Inferior parietal cortex (tissue), 1 donor: ENCODE measurements at regions not wholly inside any gene's neighbourhood (a gene's known extent, or its start where the extent isn't known, plus 50 kb on each side); places are given as distances from the start of the nearest gene placed in this dataset.

Experiments used
- DNase-seq: peaks from one replicate; pipeline ENCODE4 v3.0.0-alpha.2; 2016; ENCODE audit errors: extremely low spot score

DNA sequence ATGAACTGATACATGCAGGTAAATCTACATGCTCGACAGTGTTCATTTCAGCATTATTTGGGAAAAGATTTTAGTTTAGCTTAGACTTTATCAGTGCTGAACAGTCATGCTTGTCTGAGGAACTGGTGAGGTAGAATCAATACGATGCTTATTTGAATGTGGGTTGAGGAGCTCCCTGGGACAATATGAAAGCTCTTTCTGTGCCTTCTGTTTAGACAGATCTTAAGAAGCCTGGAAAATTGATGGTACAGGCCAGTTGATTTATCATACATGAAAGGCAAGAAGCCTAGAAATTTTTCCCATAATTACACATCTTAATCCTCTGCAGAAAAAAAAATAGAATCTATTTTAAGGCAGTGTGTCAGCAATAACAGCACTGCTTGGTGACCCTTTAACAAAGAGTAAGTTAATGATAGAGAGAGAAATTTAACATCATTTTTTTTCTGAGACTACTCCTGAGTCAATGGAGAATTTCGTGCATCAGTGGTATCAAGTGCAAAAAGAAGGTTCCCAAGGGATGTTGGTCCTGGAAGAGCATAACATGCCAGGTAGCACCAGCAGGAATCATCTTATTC is 252.2 kb upstream of the CDH20 start:
- no peak for DNase-seq

DNA sequence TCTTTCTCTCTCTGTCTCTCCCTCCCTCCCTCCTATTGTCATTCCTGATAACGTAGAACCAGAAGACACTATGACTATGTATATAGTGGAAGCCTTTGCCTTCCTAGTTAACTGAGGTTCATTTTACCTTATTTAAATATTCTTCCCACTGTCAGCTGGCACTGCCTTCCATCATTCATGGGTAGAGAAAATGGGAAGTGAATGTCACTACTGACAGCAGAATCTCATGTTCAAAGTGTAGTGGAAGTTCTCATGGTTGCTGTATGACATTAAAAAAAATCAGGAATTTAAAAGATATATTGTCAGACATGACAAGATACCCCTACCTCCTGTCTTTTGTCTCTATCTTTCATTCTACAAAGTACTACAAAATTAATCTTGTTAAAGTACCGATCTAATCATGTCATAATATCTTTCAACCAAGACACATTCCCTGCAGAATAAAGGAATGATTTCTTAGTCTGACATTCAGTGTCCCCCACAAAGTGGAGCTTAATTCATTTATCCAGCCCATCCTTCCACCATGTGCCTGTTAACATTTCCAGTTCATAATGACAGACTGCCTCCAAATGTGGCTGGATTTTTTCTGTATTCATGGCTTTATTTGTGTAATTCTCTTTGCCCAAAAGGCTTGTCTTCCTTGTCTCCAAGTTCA is 250.1 kb upstream of the CDH20 start:
- no peak for DNase-seq

DNA sequence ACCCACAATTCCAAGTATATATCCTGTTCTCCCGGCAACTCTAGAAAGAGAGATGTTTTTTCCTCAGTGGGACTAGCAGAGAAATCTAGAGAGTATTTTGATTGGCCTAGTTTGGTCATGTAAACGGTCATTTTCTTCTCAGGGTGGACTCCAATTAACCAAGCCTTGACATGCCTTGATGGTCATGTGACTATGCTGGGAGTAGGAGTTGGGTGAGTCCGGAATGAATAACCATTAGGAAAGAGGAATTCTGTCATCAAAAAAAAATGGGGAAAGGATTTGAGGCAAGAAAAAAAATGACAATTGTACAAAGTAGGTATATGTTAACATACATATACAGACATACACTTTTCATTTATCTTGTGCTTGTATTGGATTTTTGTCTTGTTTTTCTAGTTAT is 248.2 kb upstream of the CDH20 start:
- DNase-seq = no peak

DNA sequence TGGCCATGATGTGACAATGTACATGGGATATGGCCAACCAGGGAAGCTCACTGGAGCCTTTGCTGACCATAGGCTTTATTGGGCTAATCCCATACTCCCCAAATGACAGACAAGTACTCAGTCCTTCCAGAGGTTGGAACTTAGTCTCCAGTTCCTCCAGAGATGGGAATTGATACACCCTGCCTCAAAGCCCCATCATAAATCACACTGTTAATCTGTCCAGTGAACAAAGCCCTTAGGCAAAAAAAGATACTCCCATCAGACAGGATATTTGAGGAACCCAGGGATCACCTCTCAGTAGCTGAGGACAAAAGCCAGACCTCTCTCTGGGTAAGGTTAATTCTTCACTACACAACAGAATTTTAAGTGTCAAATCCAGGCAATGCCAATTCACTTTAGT is 247.5 kb upstream of the CDH20 start:
- DNase-seq = no peak

DNA sequence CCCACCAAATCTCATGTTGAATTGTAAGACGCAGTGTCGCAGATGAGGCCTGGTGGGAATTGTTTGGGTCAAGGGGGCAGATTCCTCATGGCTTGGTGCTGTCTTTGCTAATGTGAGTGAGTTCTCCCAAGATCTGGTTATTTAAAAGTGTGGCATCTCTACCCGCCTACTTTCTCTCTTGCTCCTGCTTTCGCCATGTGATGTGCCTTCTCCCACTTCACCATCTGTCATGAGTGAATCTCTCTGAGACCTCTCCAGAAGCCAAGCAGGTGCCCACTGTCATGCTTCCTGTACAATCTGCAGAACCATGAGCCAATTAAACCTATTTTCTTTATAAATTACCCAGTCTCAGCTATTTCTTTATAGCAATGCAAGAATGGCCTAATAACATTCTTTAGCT is 246.6 kb upstream of the CDH20 start:
- DNase-seq = peak; percentile 37

DNA sequence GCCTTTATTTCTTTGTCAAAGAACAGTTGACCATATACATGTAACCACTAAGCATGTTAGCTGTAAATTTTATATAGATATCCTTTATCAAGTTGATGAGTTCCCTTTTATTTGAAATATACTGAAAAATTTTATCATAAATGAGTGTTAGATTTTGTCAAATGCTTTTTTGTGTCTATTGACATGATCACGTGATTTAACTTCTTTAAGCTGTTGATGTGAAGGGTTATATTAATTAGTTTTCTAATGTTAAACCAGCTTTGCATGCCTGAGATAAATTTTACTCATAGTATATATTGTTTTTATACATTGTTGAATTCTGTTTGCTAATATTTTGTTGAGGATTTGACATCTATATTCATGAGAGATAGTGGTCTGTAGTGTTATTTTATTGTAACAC is 241.9 kb upstream of the CDH20 start:
- DNase-seq = no peak

DNA sequence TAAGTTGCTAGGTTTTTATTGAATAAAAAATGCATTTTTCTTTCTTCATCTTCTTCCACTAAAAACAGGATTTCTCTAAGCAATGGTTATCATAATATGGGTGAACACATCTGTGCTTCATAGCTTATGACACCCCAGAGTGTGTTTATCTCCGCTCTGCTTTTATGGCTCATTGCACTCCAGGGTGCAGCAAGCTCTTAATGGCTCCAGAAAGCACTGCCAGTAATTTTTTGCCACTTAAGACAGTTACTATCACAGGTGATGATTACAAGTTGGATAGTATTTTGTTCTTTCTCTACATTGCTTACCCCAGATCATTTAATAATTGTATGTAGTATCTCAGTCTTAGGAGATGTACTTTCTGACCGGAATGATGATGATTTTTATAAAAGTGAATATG is 239.3 kb upstream of the CDH20 start:
- DNase-seq = no peak

DNA sequence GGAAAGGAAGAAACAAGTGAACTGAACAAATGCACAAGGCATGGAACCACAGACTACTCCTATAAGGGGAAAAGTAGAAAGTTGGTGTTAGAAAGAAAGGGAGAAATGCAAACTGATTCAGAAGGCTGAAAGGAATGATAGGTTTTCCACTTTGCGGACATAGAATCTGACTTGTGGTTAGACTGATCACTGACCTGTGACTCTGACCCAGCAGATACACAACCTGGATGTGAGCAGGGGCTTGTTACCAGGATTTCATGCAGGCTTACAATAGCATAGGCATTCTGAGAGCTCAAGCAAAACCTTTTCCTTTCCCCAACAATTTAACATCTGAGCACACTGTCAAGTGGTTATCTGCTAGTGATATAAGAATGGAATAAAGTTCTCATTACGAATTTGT is 237.0 kb upstream of the CDH20 start:
- DNase-seq = no peak

DNA sequence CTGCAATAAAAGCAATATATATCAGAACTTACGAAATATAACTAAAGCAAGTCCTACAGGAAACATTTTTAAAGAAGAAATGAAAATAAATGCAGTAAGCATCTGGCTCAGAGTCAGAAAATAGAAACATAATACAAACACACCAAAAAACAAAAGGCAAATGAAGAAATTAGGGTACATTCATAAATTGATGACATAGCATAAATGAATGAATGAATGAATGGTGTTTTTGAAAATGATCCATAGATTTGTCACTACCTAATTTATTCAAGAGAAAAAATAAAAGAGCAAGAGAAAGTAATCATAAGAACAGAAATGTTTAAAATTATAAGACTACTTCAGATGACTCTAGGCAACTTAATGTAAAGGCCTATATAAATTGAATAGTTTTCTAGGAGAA is 226.1 kb upstream of the CDH20 start:
- no peak for DNase-seq

DNA sequence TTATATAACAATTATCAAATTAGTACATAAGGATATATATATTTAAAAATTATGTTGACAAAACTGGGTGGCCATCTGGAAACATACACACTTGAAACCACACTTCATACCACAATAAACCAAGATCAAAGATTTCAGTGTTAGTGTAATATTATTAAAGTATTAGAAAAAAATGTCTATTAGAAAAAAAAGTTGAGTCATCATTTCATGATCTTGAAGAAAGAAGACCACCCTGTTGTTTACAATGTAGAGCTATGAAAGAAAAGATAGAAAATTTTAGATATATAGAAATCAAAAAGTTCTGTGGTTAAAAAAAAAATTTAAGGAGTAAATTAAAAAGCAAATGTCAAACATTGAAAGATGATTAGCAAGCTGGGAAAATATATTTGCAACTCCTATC is 224.5 kb upstream of the CDH20 start:
- no peak for DNase-seq

DNA sequence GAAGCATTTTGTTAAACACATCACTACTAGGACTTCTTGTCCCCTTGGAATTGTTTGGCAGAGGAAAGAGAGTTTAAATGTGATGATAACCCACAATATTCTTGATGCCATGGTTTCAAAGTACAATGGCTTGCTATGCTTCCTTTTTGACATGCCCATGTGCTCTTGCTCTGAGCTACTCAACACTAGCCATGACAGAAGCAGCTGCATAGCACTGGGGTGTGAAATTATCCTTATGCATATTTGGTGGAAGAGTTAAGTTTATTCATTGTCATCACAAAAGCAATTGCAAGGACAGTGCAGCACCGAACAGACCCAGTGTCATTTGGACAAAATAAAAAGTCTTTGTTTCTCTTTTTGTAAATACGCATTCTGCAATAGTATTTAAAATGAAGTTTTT is 209.9 kb upstream of the CDH20 start:
- no peak for DNase-seq

DNA sequence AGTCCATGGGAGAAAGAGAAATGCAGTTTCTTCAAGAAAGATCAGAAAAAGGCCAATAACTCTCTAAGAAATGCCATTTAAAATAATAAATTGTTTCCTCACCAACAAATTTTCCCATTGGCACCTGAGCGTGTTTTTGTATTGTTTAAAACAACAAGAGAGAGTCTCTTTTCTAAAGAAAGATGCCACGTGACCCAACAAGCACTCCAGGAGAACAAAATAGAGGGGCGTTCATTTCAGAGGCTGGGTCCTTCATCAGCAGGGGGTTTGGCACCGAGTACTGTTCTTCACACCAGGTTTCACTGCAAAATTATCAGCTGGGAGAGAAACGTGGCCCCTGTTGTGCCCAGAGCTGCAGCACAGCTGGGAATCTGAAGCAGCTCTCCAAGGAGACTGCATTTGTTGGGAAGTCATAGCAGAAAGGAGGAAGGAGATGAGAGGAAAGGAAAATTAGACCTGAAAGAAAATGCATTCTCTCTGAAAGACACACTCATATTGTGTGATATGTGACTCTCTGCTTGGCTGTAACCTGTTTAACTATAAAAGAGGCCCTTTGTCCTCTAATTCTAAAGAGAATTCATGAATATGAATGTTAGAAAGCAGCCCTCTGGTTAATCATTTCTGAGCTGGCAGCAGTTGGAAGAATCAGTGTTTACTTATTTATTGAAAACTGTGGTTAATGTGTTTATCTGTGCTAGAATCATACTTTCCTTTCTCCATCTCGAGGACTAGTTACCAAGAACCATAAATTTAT is 205.3 kb upstream of the CDH20 start:
- no peak for DNase-seq

DNA sequence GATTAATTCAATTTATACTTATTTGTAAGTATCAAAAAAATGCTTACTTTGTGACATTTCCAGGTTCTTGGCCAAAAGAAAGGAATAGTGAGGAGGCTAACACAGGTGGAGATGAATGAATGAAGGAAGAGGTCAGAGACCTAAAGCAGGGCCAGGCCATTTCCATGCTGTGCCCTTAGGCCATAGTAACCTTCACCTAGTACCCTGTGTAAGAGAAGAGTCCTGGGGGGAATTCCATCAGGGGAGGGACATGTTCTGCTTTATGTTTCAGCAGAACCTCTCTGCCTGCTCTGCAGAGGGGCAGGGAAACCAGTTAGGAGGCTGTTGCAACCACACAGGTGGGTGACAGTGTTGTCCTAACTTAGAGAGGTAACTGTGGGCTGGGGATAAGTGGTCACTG is 204.2 kb upstream of the CDH20 start:
- no peak for DNase-seq

DNA sequence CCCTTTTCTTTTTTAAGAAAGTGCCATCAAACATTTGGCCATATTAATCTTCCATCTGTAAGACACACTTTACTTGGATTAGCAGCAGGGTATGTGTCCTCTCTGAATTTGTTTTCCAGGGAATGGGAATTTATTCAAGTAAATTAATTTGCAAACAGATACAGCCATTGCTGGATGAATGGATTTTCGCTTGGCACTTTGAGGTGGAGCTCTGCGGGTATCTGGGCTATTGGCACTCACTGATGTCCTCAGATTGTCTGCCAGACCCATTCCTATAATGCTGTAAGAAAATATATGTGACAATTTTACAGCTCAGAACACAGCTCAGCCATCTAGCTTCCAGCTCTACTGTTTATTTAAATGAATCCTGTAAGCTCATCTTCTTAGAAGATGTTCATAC is 201.2 kb upstream of the CDH20 start:
- no peak for DNase-seq

DNA sequence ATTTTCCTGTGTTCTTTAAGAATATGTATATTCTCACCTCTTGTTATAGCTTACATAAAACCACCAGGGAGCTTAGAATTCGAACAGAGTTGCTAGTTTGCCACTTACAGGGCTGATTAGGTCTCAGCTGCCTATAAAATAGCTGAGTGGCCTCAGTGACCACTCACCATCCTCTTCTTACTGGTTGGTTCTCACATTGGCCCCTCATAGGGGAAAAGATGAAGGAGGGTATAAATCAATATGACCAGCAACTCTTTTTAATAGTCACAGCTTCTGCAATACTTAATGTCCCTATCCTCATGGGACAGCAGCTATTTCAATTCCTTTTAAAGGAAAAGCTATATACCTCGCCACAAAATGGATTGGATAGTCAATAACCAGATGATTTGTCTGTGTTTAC is 199.4 kb upstream of the CDH20 start:
- no peak for DNase-seq

DNA sequence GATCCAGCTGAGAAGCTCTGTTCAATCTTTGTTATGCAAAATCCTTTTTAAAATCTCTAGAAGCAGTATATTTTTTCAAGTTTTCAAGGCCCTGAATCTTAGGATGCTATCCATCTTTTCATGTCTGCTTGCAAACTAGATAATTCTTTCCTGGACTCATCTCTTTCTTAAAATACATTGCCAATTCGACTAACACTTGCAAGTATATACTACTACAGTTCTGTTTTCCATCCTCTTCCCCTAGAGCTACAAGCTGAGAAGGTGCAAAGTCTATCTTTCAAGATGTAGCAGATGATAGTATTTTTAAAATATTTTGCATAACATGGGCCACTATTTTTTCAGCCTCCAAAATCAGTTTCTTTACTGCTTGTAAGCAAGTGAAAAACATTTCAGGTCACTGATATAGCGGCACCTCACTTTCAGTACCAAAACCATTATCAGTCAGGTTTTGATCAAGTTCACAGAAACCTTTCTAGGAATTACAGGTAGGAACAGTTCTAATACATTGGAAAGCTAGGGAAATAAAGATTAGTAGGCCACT is 196.4 kb upstream of the CDH20 start:
- DNase-seq = peak; percentile 17

DNA sequence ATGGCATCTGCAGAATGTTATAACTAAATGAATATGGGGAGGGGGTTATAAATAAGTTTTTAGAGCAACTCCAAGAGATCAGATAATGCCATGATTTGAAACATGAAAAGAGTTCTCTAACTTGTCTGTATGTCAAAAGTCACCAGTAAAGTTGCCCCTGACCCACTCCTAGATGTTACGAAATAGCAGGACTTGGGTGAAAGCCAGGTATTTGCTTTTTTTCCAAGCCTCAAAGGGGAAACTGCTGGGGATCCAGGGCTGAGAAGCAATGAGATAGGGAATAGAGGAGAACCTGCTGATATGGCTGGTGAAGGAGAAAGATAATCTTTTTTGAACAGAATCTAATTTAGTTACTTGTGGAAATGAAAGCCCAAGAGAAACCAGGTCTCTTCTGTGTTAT is 191.5 kb upstream of the CDH20 start:
- no peak for DNase-seq

DNA sequence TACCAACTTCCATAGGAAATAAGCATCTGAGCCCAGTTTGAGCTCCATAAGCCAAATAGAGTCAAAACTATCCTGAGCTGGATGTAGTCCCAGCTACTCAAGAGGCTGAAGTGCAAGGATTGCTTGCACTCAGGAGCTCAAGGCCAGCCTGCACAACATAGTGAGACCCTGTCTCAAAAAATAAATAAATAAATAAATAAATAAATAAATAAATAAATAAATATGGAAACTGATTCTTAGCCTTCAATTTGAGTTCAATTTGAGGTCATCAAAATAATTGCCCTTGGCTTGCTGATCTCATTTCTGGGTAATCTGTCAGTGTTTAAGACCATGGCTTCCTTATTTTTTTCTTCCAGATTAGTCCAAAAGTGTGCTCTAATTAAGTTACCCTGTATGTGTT is 184.9 kb upstream of the CDH20 start:
- no peak for DNase-seq

DNA sequence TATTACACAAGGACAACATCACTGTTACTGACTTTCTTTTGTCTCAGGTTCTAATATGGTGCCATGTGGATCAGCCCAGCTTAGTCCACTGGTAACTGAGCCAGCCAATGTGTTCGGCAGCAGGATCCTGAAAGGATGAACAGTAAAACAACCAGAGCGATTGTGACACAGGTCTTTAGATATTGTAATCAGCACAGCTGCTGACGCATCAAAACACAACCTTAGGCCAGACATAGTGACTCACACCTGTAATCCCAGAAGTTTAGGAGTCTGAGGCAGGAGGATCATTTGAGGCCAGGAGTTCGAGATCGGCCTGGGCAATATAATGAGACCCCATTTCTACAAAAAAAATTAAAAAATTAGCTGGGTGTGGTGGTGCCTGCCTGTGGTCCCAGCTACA is 183.4 kb upstream of the CDH20 start:
- no peak for DNase-seq

DNA sequence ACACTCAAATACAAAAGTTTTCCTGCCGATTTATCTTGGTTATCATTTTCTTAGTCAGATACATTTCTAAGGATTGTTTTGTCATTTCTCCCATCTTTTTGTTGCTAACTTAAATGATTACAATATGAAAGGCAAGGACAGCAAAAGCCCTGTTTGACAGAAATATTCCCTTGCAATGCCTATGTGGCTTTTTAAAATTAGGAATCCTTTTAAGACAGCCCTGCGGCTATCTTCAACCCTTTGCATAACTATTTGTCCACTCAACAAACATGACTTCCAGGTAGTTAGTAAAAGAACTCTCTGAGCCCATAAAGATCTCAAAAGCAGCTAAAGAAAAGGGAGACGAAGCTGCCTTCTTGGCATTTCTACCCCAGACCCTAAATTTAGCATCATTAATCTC is 179.7 kb upstream of the CDH20 start:
- DNase-seq = no peak

DNA sequence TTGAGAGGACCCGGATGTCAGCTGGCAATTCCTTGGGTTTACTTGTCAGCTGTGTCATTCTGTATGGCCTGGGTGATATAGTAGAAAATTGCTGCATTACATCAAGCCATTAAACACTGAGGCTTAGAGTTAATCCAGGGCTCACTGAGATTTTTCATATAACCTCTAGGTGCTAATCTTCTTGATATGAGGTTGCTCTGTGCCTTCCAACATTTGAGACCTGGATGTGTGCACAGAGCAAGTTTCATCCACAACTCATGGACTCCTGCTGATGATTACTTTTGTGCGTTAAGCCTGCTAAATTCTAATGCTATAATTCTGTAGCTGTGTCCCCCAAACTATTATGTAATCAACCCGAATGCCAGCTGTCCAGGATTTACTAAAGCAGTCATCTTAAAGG is 178.4 kb upstream of the CDH20 start:
- DNase-seq = no peak

DNA sequence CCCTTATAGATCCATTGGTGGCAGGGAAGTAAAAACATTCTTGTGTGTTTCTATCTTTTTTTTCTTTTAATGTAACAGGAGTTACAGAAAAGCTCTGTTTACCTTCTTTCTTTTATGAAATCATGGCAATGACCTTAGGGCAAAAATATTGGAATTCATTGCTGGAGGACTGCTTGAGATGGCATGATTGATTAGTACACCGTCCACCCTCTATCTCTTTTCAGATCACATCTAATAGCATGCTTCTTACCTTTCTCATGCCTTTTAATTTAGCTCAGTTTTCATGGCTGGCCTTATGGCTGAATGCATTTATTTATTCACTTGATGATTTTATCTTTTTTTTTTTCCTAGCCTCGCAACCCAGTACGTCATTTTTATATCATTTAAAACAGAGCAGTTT is 177.6 kb upstream of the CDH20 start:
- DNase-seq = no peak

DNA sequence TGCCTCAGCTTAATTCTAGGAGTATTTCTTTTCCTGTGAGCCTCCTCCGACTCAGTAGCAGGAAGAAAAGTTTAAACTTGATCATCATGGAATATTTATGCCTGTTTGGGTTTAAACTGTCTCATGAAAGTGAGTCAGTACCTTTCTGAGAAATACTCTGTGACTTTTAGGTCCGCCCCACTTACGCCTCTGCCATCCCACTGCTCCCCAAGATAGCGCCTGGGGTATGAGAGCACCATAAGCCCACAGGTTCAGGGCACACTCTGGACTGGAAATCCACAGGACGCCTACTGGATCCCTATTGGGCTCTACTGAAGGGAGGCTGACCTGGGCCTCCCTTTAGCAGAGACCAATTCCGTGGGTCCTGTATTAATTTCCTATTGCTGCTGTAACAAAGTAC is 175.8 kb upstream of the CDH20 start:
- DNase-seq = no peak
